NCI-H748 treated with DMSO at 0.1 percent for 48 hours (cell line): ENCODE measurements at regions not wholly inside any gene's neighbourhood (a gene's known extent, or its start where the extent isn't known, plus 50 kb on each side); places are given as distances from the start of the nearest gene placed in this dataset.

ENCODE experiments used
- DNase-seq: peaks from one replicate; lab custom pipeline; 2025; lab: John Stamatoyannopoulos, UW

GRCh38 chr5:93161661-93162654 lies 419.1 kb downstream of the NR2F1-AS1 start:
- no peak for DNase-seq

- no peak for DNase-seq
Observed at GRCh38 chr5:93158841-93159240, 422.2 kb downstream of the NR2F1-AS1 start.

- DNase-seq = no peak
Observed at GRCh38 chr5:93156566-93156965, 424.5 kb downstream of the NR2F1-AS1 start.

- no peak for DNase-seq
Observed at GRCh38 chr5:93154535-93154934, 426.5 kb downstream of the NR2F1-AS1 start.

- DNase-seq = no peak
Observed at GRCh38 chr5:93153461-93153860, 427.6 kb downstream of the NR2F1-AS1 start.

- no peak for DNase-seq
Observed at GRCh38 chr5:93151896-93152295, 429.1 kb downstream of the NR2F1-AS1 start.

- DNase-seq = no peak
Observed at GRCh38 chr5:93151121-93151520, 429.9 kb downstream of the NR2F1-AS1 start.

GRCh38 chr5:93150311-93151012 lies 430.6 kb downstream of the NR2F1-AS1 start:
- no peak for DNase-seq

GRCh38 chr5:93145767-93146166 lies 435.3 kb downstream of the NR2F1-AS1 start:
- DNase-seq = no peak

- no peak for DNase-seq
Observed at GRCh38 chr5:93145019-93145418, 436.0 kb downstream of the NR2F1-AS1 start.

- no peak for DNase-seq
Observed at GRCh38 chr5:93141969-93142368, 439.1 kb downstream of the NR2F1-AS1 start.

- DNase-seq = no peak
Observed at GRCh38 chr5:93130624-93131490, 450.2 kb downstream of the NR2F1-AS1 start.

GRCh38 chr5:93126634-93127033 lies 454.4 kb downstream of the NR2F1-AS1 start:
- no peak for DNase-seq

- no peak for DNase-seq
Observed at GRCh38 chr5:93123127-93123526, 457.9 kb downstream of the NR2F1-AS1 start.

- DNase-seq = no peak
Observed at GRCh38 chr5:93122446-93122845, 458.6 kb downstream of the NR2F1-AS1 start.

- DNase-seq = no peak
Observed at GRCh38 chr5:93120771-93121170, 460.2 kb downstream of the NR2F1-AS1 start.

GRCh38 chr5:93120051-93120450 lies 461.0 kb downstream of the NR2F1-AS1 start:
- DNase-seq = no peak

GRCh38 chr5:93117751-93118531 lies 463.1 kb downstream of the NR2F1-AS1 start:
- DNase-seq = no peak

- DNase-seq = no peak
Observed at GRCh38 chr5:93107805-93108520, 473.1 kb downstream of the NR2F1-AS1 start.

GRCh38 chr5:93107141-93107540 lies 473.9 kb downstream of the NR2F1-AS1 start:
- DNase-seq = peak; percentile 24

- DNase-seq = no peak
Observed at GRCh38 chr5:93101661-93102060, 479.4 kb downstream of the NR2F1-AS1 start.
